ENCODE measurements at regions not wholly inside any gene's neighbourhood (a gene's known extent, or its start where the extent isn't known, plus 50 kb on each side); places are given as distances from the start of the nearest gene placed in this dataset.

DNA sequence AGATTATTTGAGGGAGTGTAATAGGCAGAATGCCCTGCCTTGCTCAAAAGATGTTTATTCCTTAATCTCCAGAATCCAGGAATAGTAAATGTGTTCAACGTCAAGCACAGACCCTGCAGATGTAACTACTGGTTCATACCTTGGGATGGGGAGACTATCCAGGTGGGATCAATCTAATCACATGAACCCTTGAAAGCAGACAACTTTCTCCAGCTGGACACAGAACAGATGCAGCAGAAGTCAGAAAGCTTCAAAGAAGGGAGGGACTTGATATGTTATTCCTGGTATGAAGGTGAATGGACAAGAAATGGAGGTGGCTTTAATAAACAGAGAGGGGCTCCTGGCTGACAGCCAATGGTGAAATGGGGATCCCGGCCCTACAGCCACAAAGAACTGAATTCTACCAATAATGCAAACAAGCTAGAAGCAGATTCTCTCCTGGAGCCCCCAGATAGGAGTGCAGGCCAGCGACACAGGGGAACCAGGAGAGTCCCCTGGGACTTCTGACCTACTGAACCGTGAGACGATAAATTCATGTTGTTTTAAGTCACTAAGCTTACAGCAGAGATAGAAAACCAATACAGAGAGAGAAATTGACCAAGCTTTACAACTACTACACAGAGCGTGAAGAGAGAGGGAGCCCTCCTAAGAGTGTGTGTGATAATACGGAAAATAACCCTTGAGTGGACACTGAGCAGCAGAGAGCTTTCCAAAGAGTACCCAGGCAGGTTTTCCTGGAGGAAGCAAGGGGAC is 133.5 kb upstream of the TMEM132C start:
- TF ChIP-seq, protein P1, sequence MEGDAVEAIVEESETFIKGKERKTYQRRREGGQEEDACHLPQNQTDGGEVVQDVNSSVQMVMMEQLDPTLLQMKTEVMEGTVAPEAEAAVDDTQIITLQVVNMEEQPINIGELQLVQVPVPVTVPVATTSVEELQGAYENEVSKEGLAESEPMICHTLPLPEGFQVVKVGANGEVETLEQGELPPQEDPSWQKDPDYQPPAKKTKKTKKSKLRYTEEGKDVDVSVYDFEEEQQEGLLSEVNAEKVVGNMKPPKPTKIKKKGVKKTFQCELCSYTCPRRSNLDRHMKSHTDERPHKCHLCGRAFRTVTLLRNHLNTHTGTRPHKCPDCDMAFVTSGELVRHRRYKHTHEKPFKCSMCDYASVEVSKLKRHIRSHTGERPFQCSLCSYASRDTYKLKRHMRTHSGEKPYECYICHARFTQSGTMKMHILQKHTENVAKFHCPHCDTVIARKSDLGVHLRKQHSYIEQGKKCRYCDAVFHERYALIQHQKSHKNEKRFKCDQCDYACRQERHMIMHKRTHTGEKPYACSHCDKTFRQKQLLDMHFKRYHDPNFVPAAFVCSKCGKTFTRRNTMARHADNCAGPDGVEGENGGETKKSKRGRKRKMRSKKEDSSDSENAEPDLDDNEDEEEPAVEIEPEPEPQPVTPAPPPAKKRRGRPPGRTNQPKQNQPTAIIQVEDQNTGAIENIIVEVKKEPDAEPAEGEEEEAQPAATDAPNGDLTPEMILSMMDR (conservative IDR thresholded peaks at IDR 0.05), result no peak
- TF ChIP-seq ZFX (IDR thresholded peaks at IDR 0.05), result no peak
- no peak overlapping the region for H3K27ac ChIP-seq

DNA sequence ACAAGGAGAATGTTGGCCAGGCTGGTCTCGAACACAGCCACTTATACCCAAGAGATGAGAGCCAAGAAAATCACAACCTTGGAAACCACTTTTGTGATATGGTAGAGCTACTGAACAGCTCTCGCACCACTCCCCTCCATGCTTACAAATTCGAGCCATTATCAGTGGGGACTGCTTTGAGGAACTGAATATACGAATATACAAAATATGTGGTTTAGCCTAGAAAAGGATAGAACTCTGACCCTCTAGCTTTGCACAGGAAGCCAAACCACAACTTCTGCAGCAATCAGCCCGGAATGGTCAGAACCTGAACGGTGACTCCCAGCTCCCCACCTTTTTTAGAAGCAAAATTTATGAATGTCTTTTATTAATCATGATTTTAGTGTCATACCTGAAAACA is 129.8 kb upstream of the TMEM132C start:
- TF ChIP-seq ZFX (IDR thresholded peaks at IDR 0.05), result no peak
- TF ChIP-seq, protein P1 (conservative IDR thresholded peaks at IDR 0.05), result no peak
- no peak overlapping the region for H3K27ac ChIP-seq

DNA sequence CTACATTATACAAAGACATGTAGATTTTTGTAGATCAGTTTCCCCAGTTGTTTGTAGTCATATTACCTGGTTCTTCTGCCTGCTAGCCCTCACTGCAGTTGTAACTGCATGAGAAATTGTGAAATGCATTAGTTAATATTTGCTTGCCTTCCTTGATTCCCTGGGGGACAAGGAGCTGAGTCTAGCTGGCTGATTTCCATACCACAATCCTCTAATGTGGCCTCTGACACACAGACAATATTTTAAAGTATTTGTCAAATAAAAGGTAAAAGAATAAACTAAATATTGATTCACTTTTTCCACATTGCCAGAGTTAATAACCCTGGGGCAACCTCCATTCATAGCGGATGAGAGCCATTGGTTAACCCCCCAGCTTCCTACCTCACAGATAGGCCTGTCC is 128.8 kb upstream of the TMEM132C start:
- TF ChIP-seq, protein P1 (conservative IDR thresholded peaks at IDR 0.05), result no peak
- H3K27ac ChIP-seq, result no peak overlapping the region

DNA sequence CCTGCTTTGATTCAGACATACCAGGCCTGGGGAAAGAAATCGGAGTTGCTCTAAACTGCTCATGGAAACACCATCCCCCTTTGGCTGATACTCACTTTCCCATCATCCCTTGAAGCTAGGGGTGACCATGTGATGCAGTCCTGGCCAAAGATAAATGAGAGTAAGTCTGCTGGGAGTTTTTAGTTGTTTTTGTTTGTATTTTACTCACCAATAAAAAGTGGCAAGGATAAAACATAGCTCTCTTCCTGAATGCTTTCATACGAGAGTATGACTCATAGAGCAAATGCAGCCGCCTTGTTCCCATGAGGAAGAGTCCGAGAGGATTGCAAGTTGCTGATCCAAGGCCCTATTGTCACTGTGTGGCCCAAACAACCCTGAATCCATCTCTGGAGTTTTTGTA is 126.4 kb upstream of the TMEM132C start:
- no peak for TF ChIP-seq ZFX (IDR thresholded peaks at IDR 0.05)
- TF ChIP-seq, protein P1 (conservative IDR thresholded peaks at IDR 0.05), result no peak
- no peak overlapping the region for H3K27ac ChIP-seq

DNA sequence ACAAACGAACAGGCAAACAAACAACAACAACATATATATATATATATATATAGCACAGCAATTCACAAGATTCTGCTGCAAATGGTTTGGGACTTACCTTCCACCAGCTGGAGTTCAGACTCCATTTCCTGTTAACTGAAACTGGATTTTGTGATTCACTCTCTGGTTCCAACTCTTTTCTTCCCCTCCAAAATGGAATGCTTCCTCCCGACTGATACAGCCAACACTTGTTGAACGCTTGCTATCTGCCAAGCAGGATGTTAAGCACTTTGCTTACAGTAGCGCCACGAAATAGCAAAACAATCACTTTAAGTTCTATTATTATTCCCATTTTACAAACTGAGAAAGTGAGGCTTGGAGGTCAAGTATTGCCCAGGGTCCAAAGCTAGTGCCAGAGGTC is 116.0 kb upstream of the TMEM132C start:
- no peak overlapping the region for H3K27ac ChIP-seq
- TF ChIP-seq, protein P1 (conservative IDR thresholded peaks at IDR 0.05), result no peak
- TF ChIP-seq ZFX (IDR thresholded peaks at IDR 0.05), result no peak

DNA sequence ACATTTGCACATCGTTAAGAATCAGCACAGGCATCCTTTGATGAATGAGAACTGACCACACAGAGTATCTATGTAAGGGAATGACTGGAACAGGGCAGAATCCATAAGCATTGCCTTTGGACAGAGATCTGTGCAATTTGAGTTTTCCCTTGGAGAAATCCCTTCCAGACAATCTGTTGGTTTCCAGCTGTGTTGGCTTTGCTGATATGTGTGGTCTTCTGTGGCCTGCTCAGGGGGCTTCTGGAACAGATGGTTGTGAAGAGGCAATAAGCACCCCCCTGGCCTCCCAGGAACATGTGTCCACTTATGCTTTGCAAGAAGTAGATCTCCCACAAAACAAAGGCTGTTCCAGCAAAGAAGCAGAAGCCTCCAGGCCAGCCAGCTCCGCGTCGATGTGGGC is 111.4 kb upstream of the TMEM132C start:
- no peak overlapping the region for H3K27ac ChIP-seq
- TF ChIP-seq, protein P1 (conservative IDR thresholded peaks at IDR 0.05), result no peak
- TF ChIP-seq ZFX (IDR thresholded peaks at IDR 0.05), result no peak

DNA sequence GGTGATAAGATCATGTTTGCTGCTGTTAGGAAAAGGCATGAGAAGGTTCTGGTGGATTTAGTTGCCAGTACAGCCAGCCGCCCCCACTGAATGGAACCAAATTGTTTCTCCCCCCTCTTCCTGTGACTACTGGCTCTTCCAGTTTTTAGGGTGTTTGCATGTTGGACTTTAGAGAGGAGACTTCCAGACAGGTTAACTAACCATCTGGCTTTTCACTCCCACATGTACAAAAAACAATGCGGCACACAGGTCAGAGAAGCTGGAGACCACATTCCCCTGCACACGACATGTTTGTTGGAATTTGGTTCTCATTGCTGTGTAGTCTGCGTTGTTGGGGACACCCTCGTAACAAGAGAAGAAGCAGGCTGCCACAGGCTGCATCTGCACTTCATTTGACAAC is 103.9 kb upstream of the TMEM132C start:
- H3K27ac ChIP-seq, result no peak overlapping the region
- no peak for TF ChIP-seq ZFX (IDR thresholded peaks at IDR 0.05)
- TF ChIP-seq, protein P1 (conservative IDR thresholded peaks at IDR 0.05), result no peak
